GM10248 (cell line): ENCODE measurements at regions not wholly inside any gene's neighbourhood (a gene's known extent, or its start where the extent isn't known, plus 50 kb on each side); places are given as distances from the start of the nearest gene placed in this dataset.

Source experiments
- CTCF ChIA-PET: fragments of 300-600 bp; sonication (Branson Sonifier 250); formaldehyde crosslinking; extraction: SDS; loops from one replicate; lab custom pipeline; 2021; ENCODE audit warnings: antibody characterized with exemption; lab: Yijun Ruan, JAX
- POLR2A ChIA-PET: fragments of 350-650 bp; sonication (Branson Sonifier 250); formaldehyde crosslinking; extraction: SDS; loops from one replicate; lab custom pipeline; 2020; ENCODE audit warnings: antibody characterized with exemption; lab: Yijun Ruan, JAX
- DNase-seq: peaks from one replicate; pipeline ENCODE4 v3.0.0; 2012; ENCODE audit errors: extremely low spot score
- CTCF ChIP-seq: IDR thresholded peaks from 2 replicates; pipeline ENCODE4 v1.5.1; 2012; ENCODE audit warnings: mild to moderate bottlenecking, low read depth; ENCODE audit errors: extremely low read depth, missing control alignments, control extremely low read depth

GRCh38 chr14:85142982-85143381 lies 387.0 kb upstream of the FLRT2 start:
- no peak for TF ChIP-seq CTCF
- no peak for DNase-seq
- ChIA-PET CTCF (no interaction called here), POLR2A (no interaction called here)

GRCh38 chr14:85146779-85147178 lies 383.2 kb upstream of the FLRT2 start:
- POLR2A ChIA-PET = no interaction called here
- no peak for DNase-seq
- no peak for TF ChIP-seq CTCF
- CTCF ChIA-PET = no interaction called here

GRCh38 chr14:85150166-85150565 lies 379.8 kb upstream of the FLRT2 start:
- ChIA-PET POLR2A (no interaction called here), CTCF (interaction anchor here (0.9 to 1.0 kb wide), 2 partner anchors 31 to 34 kb away, joined by 3 to 4 read pairs; no protein-coding TSS in a partner anchor)
- no peak for DNase-seq
- no peak for TF ChIP-seq CTCF

GRCh38 chr14:85154714-85155113 lies 375.2 kb upstream of the FLRT2 start:
- no peak for TF ChIP-seq CTCF
- POLR2A ChIA-PET = no interaction called here
- CTCF ChIA-PET = no interaction called here
- no peak for DNase-seq

- no peak for DNase-seq
- ChIA-PET CTCF (no interaction called here), POLR2A (no interaction called here)
- TF ChIP-seq CTCF = no peak
Measured at GRCh38 chr14:85156319-85156718, 373.6 kb upstream of the FLRT2 start.

GRCh38 chr14:85159726-85160125 lies 370.2 kb upstream of the FLRT2 start:
- TF ChIP-seq CTCF = no peak
- CTCF ChIA-PET = no interaction called here
- no peak for DNase-seq
- POLR2A ChIA-PET = no interaction called here

- POLR2A ChIA-PET = no interaction called here
- CTCF ChIA-PET = no interaction called here
- DNase-seq = no peak
- no peak for TF ChIP-seq CTCF
Measured at GRCh38 chr14:85165094-85165493, 364.9 kb upstream of the FLRT2 start.
